GM18951 (cell line): ENCODE measurements at regions not wholly inside any gene's neighbourhood (a gene's known extent, or its start where the extent isn't known, plus 50 kb on each side); places are given as distances from the start of the nearest gene placed in this dataset.

Experiments used
- POLR2A ChIP-seq: IDR thresholded peaks from 4 replicates; pipeline ENCODE4 v1.6.1; 2011; ENCODE audit warnings: mild to moderate bottlenecking; ENCODE audit not compliant: insufficient read length, insufficient read depth; ENCODE audit errors: extremely low read depth
- in situ Hi-C: fragments of 300-500 bp; cut with MboI; formaldehyde crosslinking; loops from one replicate; pipeline ENCODE4 v1.12.0; 2022; ENCODE audit warnings: low sequenced_read_pairs, mixed read lengths, inconsistent platforms; ENCODE audit not compliant: unreplicated experiment

GRCh38 chr4:20333141-20333715 is 81.5 kb downstream of the SLIT2 start:
- in situ Hi-C loops: no loop called here
- no peak for TF ChIP-seq POLR2A

GRCh38 chr4:20337261-20337664 is 85.6 kb downstream of the SLIT2 start:
- in situ Hi-C loops: no loop called here
- TF ChIP-seq POLR2A: no peak

GRCh38 chr4:20338841-20339240 is 87.1 kb downstream of the SLIT2 start:
- TF ChIP-seq POLR2A: no peak
- in situ Hi-C loops: no loop called here

DNA sequence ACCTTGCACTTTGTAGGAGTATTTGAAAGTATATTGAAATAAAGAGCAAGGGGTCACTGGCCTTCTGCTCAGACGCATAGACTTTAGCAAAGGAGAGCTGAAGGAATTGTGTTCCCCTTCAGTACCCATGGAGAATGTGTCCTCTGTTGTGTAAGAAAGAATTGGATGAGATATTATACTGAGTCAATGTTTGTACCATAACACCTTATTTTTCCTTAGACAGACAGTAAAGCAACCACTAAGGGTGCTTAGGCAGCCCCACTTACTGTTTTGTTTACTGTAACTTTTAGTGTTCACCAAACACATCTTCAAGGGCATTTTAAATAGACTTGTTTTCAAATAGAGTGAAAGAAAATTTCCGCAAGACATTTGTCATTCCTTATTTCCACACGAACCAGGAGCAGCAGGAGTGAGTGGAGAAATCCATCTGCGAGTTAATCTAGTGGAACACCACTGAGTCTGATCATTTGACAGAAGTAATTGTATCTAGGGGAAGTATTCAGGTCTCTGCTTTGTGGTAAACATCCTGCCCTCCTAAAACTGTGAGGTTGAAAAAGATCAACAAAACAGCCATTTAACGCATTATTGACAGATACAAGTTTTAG is 89.5 kb downstream of the SLIT2 start:
- TF ChIP-seq POLR2A: no peak
- in situ Hi-C loops: no loop called here

GRCh38 chr4:20347531-20347930 is 95.8 kb downstream of the SLIT2 start:
- TF ChIP-seq POLR2A: no peak
- in situ Hi-C loops: no loop called here

- in situ Hi-C loops: no loop called here
- no peak for TF ChIP-seq POLR2A
These were observed 96.7 kb downstream of the SLIT2 start for GRCh38 chr4:20348411-20348810.

DNA sequence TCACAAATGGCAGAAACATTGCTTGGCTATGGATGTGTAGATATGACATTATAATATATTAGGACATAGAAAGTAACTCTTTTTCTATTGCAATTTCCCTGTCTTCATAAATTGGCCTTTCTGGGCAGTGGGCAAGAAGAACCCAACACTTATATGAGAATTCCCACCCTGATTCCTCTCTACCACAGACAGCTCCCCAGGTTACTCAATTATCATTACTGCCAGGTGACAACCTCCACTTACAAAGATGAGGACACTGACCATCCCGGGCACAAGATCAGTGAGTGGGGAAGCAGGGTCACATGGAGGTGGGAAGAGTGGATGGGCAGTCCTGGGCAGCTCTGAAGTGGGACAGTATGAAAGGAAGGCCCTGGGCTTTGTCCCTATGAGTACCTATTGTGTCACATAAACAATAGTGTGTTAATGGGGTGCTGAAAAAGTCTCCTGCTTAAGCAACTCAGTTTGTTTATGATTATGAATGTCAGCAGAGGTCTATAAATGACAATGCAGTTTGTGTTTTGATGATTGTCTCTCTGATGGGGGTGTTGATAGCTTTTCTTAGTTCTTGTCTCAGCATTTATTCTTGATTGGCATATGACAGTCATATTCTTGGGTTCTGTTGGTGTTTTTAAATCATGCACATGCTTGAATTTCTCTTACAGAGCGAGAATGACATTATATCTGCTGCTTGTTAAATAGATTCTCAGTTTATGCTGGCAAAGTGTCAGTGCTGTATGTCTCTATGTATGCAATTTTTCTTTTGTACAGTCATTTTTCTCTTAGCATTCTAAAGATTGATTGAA is 99.9 kb downstream of the SLIT2 start:
- in situ Hi-C loops: no loop called here
- TF ChIP-seq POLR2A: no peak

DNA sequence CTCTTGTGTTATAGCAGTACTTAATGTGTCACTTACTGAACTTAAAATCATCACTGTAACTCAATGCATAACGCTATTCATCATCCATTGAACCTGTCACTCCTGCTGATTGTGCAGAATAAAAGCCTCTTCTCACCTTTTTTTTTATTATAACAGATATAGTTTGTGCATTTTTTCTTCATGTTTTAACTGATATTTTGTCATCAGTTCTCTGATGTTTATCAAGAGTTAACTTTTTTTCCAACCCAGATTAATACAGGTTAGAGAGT is 100.4 kb downstream of the SLIT2 start:
- no peak for TF ChIP-seq POLR2A
- in situ Hi-C loops: no loop called here

GRCh38 chr4:20353646-20354045 is 101.9 kb downstream of the SLIT2 start:
- in situ Hi-C loops: no loop called here
- TF ChIP-seq POLR2A: no peak

- in situ Hi-C loops: no loop called here
- no peak for TF ChIP-seq POLR2A
These were observed 102.4 kb downstream of the SLIT2 start for GRCh38 chr4:20354120-20354519.

DNA sequence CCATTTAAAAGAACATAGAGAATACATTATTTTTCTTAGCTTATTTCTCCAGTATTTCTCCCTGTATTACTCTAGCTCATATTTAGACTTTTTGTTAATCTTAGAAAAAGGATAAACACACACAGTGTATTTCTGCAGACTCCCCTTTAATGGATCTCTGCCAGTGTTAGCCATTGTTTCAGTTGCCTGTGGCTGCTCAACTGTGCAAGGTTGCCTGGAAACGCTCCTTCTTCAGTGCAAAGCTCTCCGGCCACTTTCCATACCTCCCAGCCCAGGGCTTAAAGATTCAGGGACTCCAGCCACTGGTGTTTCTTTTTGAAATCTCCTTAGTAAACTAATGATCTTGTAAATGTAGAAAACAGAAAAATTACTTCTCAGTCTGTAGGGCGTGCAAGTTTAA is 104.9 kb downstream of the SLIT2 start:
- TF ChIP-seq POLR2A: no peak
- in situ Hi-C loops: no loop called here

GRCh38 chr4:20358110-20358509 is 106.4 kb downstream of the SLIT2 start:
- in situ Hi-C loops: no loop called here
- TF ChIP-seq POLR2A: no peak

- in situ Hi-C loops: no loop called here
- TF ChIP-seq POLR2A: no peak
These were observed 108.0 kb downstream of the SLIT2 start for GRCh38 chr4:20359692-20360091.

- no peak for TF ChIP-seq POLR2A
- in situ Hi-C loops: no loop called here
These were observed 110.4 kb downstream of the SLIT2 start for GRCh38 chr4:20362148-20362547.
